ENCODE measurements at regions not wholly inside any gene's neighbourhood (a gene's known extent, or its start where the extent isn't known, plus 50 kb on each side); places are given as distances from the start of the nearest gene placed in this dataset.
"Not testable (repeated sequence)": the region's sequence is repeated elsewhere in the genome, so short reads cannot be mapped to it uniquely, and the experiment has no call there.

- no peak for DNase-seq
Measured at GRCh38 chr11:25159341-25159740, 662.5 kb downstream of the LUZP2 start.

- no peak for DNase-seq
Measured at GRCh38 chr11:25163421-25163820, 666.6 kb downstream of the LUZP2 start.

- no peak for DNase-seq
Measured at GRCh38 chr11:25180187-25180586, 683.3 kb downstream of the LUZP2 start.

- no peak for DNase-seq
Measured at GRCh38 chr11:25183411-25183810, 686.6 kb downstream of the LUZP2 start.

GRCh38 chr11:25197515-25197914 lies 700.7 kb downstream of the LUZP2 start:
- DNase-seq, result no peak

- no peak for DNase-seq
Measured at GRCh38 chr11:25198704-25199103, 701.9 kb downstream of the LUZP2 start.

- no peak for DNase-seq
Measured at GRCh38 chr11:25200925-25201324, 704.1 kb downstream of the LUZP2 start.

- DNase-seq, result no peak
Measured at GRCh38 chr11:25206762-25207161, 709.9 kb downstream of the LUZP2 start.

- DNase-seq, result no peak
Measured at GRCh38 chr11:25211635-25212254, 714.9 kb downstream of the LUZP2 start.

GRCh38 chr11:25214535-25215176 lies 717.8 kb downstream of the LUZP2 start:
- DNase-seq, result no peak

- no peak for DNase-seq
Measured at GRCh38 chr11:25218036-25218435, 721.2 kb downstream of the LUZP2 start.

GRCh38 chr11:25225078-25225477 lies 728.2 kb downstream of the LUZP2 start:
- no peak for DNase-seq

- no peak for DNase-seq
Measured at GRCh38 chr11:25242928-25243327, 746.1 kb downstream of the LUZP2 start.

GRCh38 chr11:25244126-25244525 lies 747.3 kb downstream of the LUZP2 start:
- DNase-seq, result no peak

- no peak for DNase-seq
Measured at GRCh38 chr11:25247336-25247735, 750.5 kb downstream of the LUZP2 start.

GRCh38 chr11:25252854-25253253 lies 756.0 kb downstream of the LUZP2 start:
- no peak for DNase-seq

- not testable (repeated sequence) for DNase-seq
Measured at GRCh38 chr11:25263861-25264260, 767.0 kb downstream of the LUZP2 start.

- DNase-seq, result no peak
Measured at GRCh38 chr11:25271301-25271700, 774.4 kb downstream of the LUZP2 start.

GRCh38 chr11:25272214-25272613 lies 775.4 kb downstream of the LUZP2 start:
- no peak for DNase-seq

- DNase-seq, result not testable (repeated sequence)
Measured at GRCh38 chr11:25280821-25281220, 784.0 kb downstream of the LUZP2 start.

- DNase-seq, result no peak
Measured at GRCh38 chr11:25293166-25293565, 796.3 kb downstream of the LUZP2 start.

GRCh38 chr11:25298450-25298849 lies 801.6 kb downstream of the LUZP2 start:
- DNase-seq, result no peak

GRCh38 chr11:25309818-25310217 lies 813.0 kb downstream of the LUZP2 start:
- no peak for DNase-seq

GRCh38 chr11:25317216-25317615 lies 820.4 kb downstream of the LUZP2 start:
- no peak for DNase-seq

GRCh38 chr11:25319127-25319526 lies 822.3 kb downstream of the LUZP2 start:
- no peak for DNase-seq

Measured in suppressor macrophage treated with lipopolysaccharide for 1 hour (primary cell).